GM18868 (cell line): ENCODE measurements at regions not wholly inside any gene's neighbourhood (a gene's known extent, or its start where the extent isn't known, plus 50 kb on each side); places are given as distances from the start of the nearest gene placed in this dataset.
"Not testable (repeated sequence)": the region's sequence is repeated elsewhere in the genome, so short reads cannot be mapped to it uniquely, and the experiment has no call there.

ENCODE experiments used
- ATAC-seq: cut with Tn5 transposase; IDR thresholded peaks from one replicate; pipeline ENCODE4 v1.9.1; 2021; ENCODE audit warnings: mild to moderate bottlenecking, moderate library complexity; ENCODE audit not compliant: unreplicated experiment

DNA sequence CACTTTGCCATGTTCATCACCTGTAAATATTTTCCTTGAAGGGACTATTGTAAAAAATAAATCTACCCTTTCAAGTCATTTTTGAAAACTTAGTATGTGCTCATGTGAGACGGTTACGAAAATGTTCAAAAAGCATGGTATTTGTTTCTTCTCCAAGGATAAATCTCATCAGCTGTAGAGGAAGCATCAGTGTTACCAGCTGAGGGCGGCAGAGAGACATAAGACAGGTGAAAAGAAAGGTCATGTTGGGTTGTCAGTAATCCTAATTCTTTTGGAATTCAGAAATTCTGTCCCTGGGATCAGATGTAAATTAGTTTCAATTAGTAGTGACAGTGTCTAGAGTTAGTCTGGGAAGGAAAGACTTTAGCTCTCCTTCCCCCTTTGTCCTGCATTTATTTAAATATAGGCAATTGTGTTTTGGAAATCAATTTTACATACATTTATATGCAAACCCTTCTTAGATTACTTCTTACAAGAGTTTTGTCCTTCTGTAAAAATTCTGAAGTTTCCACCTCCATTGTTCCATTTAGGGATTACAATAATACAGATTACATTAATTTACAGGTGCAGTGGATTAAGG lies 791.9 kb upstream of the CDH6 start:
- ATAC-seq: no peak

DNA sequence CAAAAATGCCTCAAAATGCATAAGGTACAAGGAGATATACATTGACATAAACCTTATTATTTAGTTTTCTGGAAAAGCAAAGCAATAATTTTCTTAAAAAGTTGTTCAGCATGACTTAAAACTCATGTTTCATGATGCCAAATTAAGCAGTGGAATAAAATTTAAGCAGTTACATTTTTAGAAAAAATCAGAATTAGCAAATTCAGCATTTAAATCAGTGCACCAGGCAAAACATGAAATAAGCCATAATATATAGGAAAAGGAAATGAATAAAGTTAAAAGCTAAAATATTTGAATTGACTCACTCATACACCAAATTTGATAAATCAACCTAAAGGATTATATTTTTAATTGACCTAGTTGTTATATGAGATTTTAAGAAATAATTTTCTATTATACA lies 795.1 kb upstream of the CDH6 start:
- ATAC-seq: no peak

DNA sequence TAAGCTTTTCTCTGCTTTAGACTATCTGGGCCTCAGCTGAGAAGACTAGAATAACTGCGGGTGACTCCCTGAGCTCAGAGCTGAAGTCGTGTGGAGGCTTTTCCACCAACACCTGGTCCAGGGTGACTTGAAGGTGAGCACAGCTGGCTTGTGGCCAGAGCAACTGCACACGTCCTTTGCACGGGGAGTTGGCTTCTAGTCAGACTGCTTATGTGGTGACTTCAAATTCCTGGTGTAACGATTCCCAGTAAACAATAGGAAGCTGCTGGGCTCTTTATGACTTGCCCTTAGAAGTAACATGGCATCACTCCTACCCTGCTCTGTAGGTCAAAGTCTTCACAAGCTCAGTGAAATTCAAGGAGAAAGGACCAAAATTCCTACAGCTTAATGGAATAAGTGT lies 800.6 kb upstream of the CDH6 start:
- no peak for ATAC-seq

DNA sequence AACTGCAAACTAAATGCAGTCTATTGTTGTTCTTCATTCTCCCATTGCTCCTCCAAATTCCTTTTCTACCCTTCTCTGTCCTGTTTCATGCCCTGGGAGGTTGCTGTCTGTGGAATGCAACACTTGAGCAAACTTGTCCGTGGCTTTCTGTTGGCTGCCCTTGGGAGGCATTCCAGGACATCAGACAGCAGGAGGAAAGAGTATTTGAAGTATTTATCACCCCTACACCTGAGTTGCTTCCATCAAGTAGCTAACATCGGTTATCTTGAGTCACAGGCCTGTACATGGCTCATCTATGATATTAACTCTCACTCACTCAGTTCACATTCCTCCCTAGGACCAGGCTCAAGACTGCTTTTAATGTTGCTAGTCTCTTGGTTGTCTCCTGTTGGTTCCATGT lies 803.4 kb upstream of the CDH6 start:
- ATAC-seq: no peak

DNA sequence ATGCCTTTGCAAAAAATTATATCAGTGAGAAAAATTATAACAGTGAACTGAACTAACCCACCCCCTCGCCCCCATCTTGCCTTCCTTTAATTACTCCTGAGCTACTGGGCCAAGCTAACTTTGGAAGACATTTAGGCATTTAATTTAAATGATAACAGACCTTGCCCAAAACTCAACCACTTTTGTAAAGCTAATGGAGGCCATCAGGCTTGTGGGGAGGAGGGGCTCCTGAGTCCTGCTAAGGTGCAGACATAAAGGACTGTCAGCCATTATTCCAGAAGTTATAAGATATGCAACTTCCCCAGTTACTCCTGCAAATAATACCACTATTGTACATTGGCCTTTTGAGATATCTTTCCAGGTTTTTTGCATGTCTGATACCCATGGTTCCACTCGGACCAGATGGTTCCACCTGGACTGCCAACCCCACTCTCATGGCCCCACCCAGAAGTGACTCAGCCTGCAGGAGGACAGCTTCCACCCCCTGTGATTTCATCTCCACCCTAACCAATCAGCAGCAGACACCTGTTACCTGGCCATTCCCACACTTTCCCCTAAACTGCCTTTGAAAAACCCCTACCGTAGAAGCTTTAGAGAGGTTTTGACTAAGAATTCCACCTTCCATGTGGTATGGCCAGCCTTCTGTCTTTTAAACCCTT lies 805.4 kb upstream of the CDH6 start:
- ATAC-seq: no peak

DNA sequence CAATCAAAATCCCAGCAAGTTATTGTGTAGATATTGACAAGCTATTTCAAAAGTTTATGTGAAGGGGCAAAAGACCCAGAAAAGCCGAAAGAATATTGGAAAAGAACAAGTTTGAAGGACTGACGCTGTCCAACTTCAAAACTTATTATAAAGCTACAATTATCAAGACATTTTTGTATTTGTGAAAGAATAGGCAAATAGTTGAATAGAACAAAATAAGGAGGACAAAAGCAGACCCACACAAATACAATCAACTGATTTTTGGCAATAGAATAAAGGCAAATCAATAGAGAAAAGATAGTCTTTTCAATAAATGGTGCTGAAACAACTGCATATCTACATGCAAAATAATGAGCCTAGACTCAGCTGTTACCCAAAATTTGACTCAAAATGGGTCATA lies 807.7 kb upstream of the CDH6 start:
- ATAC-seq: no peak

DNA sequence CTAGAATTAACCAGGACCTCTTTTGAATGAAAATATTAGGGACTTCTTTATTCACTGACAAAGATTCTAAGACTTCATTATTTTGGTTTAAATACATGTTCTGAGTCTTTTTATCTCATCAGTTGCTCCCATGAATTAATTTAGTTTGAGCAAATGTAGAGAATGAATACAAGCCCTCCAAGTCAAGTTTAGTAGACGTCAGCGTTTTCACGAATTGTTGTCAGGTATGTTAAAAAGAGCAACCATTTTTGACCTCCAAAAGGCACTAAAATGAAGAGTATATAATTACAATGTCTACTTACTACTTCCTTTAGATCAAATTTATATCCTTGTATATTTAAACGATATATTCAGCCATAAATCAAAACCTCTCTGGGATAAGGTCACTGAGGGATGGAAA lies 809.3 kb upstream of the CDH6 start:
- no peak for ATAC-seq

DNA sequence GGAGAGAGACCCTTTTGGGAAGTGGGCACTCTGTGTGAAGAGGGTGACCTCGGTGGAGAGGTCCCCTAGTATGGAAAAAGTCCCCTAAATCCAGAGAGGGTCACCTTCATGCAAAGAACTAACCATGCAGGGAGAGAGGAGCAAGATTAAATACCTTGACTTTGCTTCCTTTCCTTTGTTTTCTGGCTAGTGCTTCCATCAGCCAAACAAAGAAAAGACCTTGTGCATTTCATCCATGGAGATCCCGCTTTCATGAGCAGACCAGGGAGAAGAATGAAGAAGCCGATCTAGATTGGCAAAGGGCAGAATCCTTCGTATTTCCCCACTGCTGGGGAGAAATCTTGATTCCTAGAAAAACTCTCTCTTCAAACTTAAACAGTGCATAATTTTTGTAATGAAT lies 813.3 kb upstream of the CDH6 start:
- no peak for ATAC-seq

DNA sequence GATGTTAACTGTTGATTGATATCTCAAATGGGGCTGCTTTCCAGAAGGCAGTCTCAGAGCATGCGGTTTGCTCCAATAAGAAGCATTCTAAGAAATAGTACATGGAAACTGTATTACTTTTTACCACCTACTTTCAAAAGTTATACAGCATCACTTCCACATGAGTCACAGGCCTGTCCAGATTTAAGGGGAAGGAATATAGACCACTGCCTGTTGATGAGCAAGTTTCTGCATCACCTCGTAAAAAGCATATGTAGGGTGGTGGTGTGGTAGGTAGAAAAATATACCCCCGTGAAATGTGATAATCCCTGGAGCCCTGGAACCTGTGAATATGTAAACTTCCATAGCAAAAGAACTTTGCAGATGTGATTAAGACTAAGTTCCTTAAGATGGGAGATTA lies 816.6 kb upstream of the CDH6 start:
- no peak for ATAC-seq

DNA sequence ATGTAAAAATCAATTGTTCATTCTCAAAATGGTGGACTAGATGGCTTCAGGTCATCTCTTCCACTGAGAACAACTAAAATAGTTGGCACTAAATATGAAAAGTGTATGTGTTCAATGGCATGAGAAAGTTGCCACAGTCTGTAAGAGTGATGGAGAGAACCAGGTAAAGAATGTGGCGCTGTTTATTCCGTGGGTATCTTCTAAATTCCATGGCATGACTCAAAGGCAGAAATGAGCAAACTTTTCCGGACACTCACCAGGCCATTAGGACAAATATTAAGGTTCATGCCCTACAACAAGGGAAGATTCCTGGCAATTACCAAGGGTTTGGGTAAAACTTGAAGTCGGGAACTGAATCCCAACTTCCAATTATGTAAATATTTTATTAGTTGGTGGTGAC lies 825.4 kb upstream of the CDH6 start:
- ATAC-seq: no peak

DNA sequence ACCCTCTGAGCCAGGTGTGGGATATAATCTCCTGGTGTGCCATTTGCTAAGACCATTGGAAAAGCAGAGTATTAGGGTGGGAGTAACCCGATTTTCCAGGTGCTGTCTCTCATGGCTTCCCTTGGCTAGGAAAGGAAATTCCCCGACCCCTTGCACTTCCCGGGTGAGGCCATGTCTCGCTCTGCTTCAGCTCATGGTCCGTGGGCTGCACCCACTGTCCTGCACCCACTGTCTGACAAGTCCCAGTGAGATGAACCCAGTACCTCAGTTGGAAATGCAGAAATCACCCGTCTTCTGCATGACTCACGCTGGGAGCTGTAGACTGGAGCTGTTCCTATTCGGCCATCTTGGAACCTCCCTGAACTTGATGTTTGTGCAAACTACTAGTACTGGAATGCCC lies 828.5 kb upstream of the CDH6 start:
- ATAC-seq: not testable (repeated sequence)

DNA sequence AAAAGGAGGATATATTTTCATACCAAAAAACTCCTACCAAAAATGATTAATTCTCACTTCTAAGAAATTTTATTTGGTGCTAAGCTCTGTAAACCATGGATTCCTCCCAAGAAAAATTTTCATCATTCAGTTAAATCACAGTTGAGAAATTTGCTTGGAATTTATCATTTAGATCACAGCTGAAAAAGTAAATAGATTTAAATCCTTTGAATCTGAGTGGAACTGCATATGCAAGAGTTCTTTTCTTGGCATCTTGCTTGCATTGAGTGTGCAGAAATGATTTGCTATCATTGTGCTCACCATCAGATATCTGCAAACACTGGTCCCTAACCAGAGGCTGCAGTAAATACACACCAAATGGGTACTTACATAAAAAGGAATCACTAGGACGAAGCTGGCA lies 836.1 kb upstream of the CDH6 start:
- no peak for ATAC-seq

DNA sequence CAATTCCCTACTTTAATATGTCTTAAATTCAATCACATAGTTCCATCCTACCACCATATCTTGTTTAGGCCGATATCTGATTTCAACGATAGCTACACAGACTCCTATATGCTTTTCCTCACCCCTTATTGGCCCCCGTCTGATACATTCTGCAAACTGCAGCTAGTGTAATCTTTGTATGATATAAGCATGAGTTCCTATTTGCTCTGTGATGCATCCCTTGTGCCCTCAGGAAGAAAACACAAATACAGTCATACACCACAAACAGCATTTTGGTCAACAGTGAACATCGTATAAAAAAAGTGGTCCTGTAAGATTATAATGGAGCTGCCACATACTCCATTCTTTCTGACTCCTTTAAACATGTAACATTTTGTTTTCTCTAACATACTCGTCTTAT lies 837.8 kb upstream of the CDH6 start:
- ATAC-seq: no peak

DNA sequence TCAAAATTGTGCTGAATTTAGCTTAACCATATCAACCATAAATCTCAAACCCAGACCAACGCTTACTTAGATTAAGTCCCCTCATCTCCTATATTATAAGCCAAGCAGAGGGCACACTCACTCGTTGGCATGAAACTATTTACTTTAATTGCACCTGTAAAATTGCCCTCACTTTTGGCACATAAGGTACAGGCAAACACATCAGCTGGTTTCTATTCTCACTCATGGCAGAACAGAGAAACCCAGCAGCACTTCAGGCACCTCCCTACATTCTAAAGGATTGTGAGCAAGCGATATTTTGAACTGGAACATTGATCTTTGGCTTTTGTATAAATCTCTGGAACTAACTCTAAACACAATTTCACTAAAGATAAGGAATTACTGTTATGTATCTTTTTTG lies 845.6 kb upstream of the CDH6 start:
- no peak for ATAC-seq

DNA sequence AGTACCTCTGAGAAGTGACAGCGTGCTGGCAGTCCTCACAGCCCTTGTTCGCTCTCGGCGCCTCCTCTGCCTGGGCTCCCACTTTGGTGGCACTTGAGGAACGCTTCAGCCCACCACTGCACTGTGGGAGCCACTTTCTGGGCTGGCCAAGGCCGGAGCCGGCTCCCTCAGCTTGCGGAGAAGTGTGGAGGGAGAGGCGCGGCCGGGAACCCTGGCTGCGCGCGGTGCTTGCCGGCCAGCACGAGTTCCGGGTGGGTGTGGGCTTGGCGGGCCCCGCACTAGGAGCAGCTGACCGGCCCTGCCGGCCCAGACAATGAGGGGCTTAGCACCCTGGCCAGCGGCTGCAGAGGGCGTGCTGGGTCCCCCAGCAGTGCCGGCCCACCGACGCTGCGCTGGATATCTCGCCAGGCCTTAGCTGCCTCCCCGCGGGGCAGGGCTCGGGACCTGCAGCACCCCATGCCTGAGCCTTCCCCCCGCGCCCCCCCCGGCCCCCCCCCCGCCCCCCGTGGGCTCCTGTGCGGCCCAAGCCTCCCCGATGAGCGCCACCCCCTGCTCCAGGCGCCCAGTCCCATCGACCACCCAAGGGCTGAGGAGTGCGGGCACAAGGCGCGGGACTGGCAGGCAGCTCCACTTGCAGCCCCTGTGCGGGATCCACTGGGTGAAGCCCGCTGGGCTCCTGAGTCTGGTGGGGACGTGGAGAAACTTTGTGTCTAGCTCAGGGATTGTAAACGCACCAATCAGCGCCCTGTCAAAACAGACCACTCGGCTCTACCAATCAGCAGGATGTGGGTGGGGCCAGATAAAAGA lies 847.7 kb upstream of the CDH6 start:
- ATAC-seq: not testable (repeated sequence)

DNA sequence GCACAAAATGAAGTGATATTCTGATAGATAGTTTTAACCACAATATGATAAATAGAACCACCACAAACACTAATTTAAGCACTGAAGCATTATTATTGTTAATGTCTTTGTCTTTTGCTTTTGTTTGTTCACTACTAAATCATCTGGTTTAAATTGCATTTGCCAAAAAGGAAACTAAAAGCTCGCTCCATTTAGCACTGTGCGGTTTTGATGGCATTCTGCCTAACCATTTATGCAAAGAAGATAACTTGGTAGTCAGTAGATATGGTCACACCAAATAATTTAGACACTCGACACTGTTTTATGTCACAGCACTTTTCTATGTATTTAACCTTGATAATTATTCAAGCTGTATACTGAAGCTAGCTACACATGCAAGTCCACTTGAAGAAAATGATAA lies 849.8 kb upstream of the CDH6 start:
- no peak for ATAC-seq

DNA sequence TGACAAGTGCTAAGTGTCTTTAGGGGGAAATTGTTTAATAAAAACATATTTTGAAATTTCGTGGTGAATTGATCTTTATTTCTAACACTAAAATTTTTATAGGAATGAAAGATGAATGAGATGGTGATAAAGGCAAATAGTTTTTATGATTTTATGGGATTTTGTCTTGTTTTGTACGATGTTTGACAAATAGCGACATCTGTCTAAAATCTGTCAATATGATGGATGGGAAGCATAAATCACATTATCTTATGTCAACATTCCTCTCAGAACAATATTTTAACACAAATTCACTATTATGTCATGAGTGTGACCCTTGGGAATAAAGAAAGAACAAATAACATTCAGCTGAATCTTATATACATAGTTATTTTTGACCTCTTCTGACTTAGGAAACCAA lies 852.0 kb upstream of the CDH6 start:
- no peak for ATAC-seq

DNA sequence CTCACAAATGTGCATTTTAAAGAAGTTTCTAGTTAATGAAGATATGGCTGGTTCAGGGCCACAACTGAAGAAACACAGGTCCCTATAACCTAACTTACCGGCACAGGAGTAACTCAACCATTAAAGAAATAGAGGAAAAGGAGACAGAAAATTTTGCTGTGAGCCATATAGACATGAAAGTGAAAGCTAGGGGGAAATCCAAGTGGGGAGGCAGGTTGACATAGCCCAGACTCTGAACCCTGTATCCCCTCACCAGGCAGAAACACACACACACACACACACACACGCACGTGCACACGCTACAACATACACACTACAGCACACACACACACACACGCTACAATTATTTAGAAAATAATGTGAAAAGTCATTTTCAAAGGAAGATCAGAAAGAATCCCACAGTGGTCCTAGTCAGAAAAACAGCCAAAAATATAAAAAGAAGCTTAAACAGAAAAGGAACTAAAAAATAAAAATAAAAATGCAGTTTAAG lies 856.4 kb upstream of the CDH6 start:
- ATAC-seq: peak; percentile 77

DNA sequence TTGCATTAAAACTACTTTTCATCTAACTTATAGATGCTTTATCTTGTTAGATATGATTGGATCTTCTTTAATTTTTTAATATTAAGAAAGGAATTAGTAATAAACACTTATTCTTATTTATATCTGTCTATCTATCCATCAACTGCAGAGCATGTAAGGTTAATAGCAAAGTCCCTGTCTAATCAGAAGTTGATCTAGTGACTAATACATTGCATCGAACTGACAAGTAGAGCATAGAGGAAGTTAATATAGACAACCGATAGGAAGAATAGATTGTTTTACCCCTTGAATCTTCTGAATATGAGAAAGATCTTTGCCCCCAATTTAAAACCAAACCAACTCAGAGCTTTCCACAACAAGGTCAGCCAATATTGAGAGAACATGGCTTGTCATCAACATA lies 862.0 kb upstream of the CDH6 start:
- ATAC-seq: no peak

DNA sequence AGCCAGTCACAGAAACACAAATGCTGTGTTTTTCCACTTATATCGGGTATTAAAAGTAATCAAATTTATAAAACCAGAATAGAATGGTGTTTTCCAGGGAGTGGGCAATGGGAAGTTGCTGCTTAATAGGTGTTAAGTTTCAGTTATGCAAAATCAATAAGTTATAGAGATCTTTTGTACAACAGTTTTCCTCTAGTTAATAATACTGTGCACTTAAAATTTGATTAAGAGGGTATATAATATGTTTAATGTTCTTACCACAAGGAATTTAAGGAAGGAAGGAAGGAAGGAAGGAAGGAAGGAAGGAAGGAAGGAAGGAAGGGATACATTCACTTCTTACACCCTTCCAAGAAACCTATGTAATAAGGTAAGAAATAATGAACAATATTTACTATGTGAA lies 867.7 kb upstream of the CDH6 start:
- no peak for ATAC-seq

DNA sequence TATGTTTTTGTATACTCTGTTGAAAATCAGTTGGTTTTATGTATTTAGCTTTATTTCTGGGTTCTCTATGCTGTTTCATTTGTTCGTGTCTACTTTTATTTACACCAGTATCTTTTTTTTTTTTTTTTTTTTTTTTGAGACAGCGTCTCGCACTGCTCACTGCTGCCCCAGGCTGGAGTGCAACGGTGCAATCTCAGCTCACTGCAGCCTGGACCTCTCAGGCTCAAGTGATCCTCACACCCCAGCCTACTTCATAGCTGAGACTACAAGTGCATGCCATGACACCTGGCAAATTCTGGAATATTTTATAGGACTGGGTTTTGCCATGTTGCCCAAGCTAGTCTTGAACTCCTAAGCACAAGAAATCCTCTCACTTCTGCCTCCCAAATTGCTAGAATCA lies 869.4 kb upstream of the CDH6 start:
- ATAC-seq: no peak

DNA sequence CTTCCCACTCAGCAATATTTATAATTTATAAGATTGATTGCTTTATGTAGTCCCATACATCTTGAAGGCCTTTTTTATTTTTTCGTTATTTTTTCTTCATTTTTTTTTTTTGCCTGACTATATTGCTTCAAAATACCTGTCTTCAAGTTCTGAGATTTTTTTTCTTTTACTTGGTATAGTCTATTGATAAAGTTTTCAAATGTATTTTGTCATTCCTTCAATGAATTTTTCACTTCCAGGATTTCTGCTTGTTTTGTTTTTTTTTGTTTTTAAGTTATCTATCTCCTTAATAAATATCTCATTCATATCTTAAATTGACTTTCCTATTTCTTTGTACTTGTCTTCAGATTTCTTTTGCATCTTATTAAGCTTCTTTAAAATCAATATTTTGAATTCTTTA lies 905.6 kb upstream of the CDH6 start:
- no peak for ATAC-seq
